Hepatocyte (in vitro differentiated cells): ENCODE measurements at regions not wholly inside any gene's neighbourhood (a gene's known extent, or its start where the extent isn't known, plus 50 kb on each side); places are given as distances from the start of the nearest gene placed in this dataset.

Source experiments
- EZH2 ChIP-seq: fragments of 200-600 bp; sonication (generic); IDR thresholded peaks from 2 replicates; pipeline ENCODE4 v1.6.1; 2016; ENCODE audit warnings: antibody characterized with exemption, mild to moderate bottlenecking, borderline replicate concordance
- EZH2phosphoT487 ChIP-seq: fragments of 200-600 bp; sonication (generic); IDR thresholded peaks from one replicate; pipeline ENCODE4 v1.6.1; 2018; ENCODE audit warnings: antibody characterized with exemption, mild to moderate bottlenecking, low read depth, moderate library complexity; ENCODE audit not compliant: unreplicated experiment, severe bottlenecking
- TF ChIP-seq, protein P1 (sequence below): fragments of 200-600 bp; sonication (generic); IDR thresholded peaks from 2 replicates; pipeline ENCODE4 v1.5.1; 2016; ENCODE audit warnings: antibody characterized with exemption, mild to moderate bottlenecking; ENCODE audit not compliant: poor library complexity

DNA sequence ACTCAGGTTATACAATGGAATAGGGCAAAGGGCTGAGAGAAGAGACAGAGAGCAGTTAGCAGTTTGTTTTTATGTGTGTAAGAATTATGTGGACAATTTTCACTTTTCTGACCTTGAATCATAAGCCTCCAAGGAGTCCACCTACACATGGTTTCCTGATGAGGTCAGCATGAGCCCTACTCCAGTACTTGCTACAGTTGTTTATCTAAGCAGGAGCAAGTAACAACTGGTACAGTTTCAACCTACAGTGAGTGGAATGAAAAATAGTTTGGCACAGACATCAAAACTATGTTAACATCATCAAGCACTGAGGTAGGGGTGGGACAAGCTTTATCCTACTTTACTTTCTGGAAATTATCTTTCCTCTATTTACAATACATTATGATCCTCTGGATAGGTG, 426.7 kb upstream of the ID4 start:
- TF ChIP-seq, protein P1, sequence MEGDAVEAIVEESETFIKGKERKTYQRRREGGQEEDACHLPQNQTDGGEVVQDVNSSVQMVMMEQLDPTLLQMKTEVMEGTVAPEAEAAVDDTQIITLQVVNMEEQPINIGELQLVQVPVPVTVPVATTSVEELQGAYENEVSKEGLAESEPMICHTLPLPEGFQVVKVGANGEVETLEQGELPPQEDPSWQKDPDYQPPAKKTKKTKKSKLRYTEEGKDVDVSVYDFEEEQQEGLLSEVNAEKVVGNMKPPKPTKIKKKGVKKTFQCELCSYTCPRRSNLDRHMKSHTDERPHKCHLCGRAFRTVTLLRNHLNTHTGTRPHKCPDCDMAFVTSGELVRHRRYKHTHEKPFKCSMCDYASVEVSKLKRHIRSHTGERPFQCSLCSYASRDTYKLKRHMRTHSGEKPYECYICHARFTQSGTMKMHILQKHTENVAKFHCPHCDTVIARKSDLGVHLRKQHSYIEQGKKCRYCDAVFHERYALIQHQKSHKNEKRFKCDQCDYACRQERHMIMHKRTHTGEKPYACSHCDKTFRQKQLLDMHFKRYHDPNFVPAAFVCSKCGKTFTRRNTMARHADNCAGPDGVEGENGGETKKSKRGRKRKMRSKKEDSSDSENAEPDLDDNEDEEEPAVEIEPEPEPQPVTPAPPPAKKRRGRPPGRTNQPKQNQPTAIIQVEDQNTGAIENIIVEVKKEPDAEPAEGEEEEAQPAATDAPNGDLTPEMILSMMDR: no peak
- TF ChIP-seq EZH2phosphoT487 (no peak), EZH2 (no peak)
